ENCODE measurements at regions not wholly inside any gene's neighbourhood (a gene's known extent, or its start where the extent isn't known, plus 50 kb on each side); places are given as distances from the start of the nearest gene placed in this dataset.
"Not testable (repeated sequence)": the region's sequence is repeated elsewhere in the genome, so short reads cannot be mapped to it uniquely, and the experiment has no call there.

- Mint-ChIP-seq H3K4me3 (no peak overlapping the region), H3K27ac (no peak overlapping the region), H3K27me3 (peaks cover 2% of the 10 kb centered on the region), H3K4me1 (no peaks in the 10 kb centered on the region), H3K36me3 (ENCODE audit: low read depth) (no peaks in the 10 kb centered on the region), H3K9me3 (peaks cover 4% of the 10 kb centered on the region)
- DNase-seq (no peak), ATAC-seq (ENCODE audit: low read depth) (no peak)
- CTCF ChIA-PET = no interaction called here
- POLR2A ChIA-PET = no interaction called here
- intact Hi-C loops (cut with micrococcal nuclease) = no loop called here
- no peak for TF ChIP-seq CTCF (IDR thresholded peaks at IDR 0.05)
Observed at GRCh38 chr12:105892362-105892910, 246.3 kb downstream of the NUAK1 start.

- ATAC-seq (ENCODE audit: low read depth); DNase-seq; H3K27ac Mint-ChIP-seq; H3K4me3 Mint-ChIP-seq; H3K4me1 Mint-ChIP-seq; CTCF ChIA-PET; H3K9me3 Mint-ChIP-seq; H3K27me3 Mint-ChIP-seq; intact Hi-C loops (cut with micrococcal nuclease); POLR2A ChIA-PET; H3K36me3 Mint-ChIP-seq (ENCODE audit: low read depth): not testable (repeated sequence)
Observed at GRCh38 chr12:105895197-105895832, 243.4 kb downstream of the NUAK1 start.

- POLR2A ChIA-PET = no interaction called here
- no peak for TF ChIP-seq CTCF (IDR thresholded peaks at IDR 0.05)
- Mint-ChIP-seq H3K9me3 (no peaks in the 10 kb centered on the region), H3K27me3 (peaks cover 2% of the 10 kb centered on the region), H3K36me3 (ENCODE audit: low read depth) (no peaks in the 10 kb centered on the region), H3K27ac (no peak overlapping the region), H3K4me1 (no peaks in the 10 kb centered on the region), H3K4me3 (no peak overlapping the region)
- ATAC-seq (ENCODE audit: low read depth) (no peak), DNase-seq (no peak)
- CTCF ChIA-PET = no interaction called here
- intact Hi-C loops (cut with micrococcal nuclease) = no loop called here
Observed at GRCh38 chr12:105897311-105897725, 241.4 kb downstream of the NUAK1 start.

- H3K27me3 Mint-ChIP-seq; H3K4me3 Mint-ChIP-seq; ATAC-seq (ENCODE audit: low read depth); POLR2A ChIA-PET; H3K4me1 Mint-ChIP-seq; DNase-seq; CTCF ChIA-PET; H3K27ac Mint-ChIP-seq; H3K9me3 Mint-ChIP-seq; H3K36me3 Mint-ChIP-seq (ENCODE audit: low read depth); intact Hi-C loops (cut with micrococcal nuclease): not testable (repeated sequence)
Observed at GRCh38 chr12:105898271-105898670, 240.5 kb downstream of the NUAK1 start.

GRCh38 chr12:105899589-105899988 lies 239.2 kb downstream of the NUAK1 start:
- Mint-ChIP-seq H3K4me3 (no peak overlapping the region), H3K4me1 (no peaks in the 10 kb centered on the region), H3K9me3 (no peaks in the 10 kb centered on the region), H3K27me3 (peaks cover 2% of the 10 kb centered on the region), H3K27ac (no peak overlapping the region), H3K36me3 (ENCODE audit: low read depth) (no peaks in the 10 kb centered on the region)
- no peak for TF ChIP-seq CTCF (IDR thresholded peaks at IDR 0.05)
- intact Hi-C loops (cut with micrococcal nuclease) = no loop called here
- ChIA-PET POLR2A (no interaction called here), CTCF (no interaction called here)
- DNase-seq (no peak), ATAC-seq (ENCODE audit: low read depth) (no peak)

- intact Hi-C loops (cut with micrococcal nuclease) = no loop called here
- Mint-ChIP-seq H3K36me3 (ENCODE audit: low read depth) (no peaks in the 10 kb centered on the region), H3K4me3 (no peak overlapping the region), H3K27me3 (no peaks in the 10 kb centered on the region), H3K27ac (no peak overlapping the region), H3K9me3 (no peaks in the 10 kb centered on the region), H3K4me1 (no peaks in the 10 kb centered on the region)
- CTCF ChIA-PET = no interaction called here
- ATAC-seq (ENCODE audit: low read depth) = no peak
- POLR2A ChIA-PET = no interaction called here
- TF ChIP-seq CTCF (IDR thresholded peaks at IDR 0.05) = no peak
- no peak for DNase-seq
Observed at GRCh38 chr12:105906561-105906960, 232.2 kb downstream of the NUAK1 start.
